Thoracic aorta (tissue), 2 donors: ENCODE measurements at regions not wholly inside any gene's neighbourhood (a gene's known extent, or its start where the extent isn't known, plus 50 kb on each side); places are given as distances from the start of the nearest gene placed in this dataset.

Source experiments
- ATAC-seq: fragments of 150-250 bp; one replicate; pipeline ENCODE4 v1.8.0; 2017; ENCODE audit warnings: low read depth; ENCODE audit not compliant: insufficient number of reproducible peaks, low FRiP score
- DNase-seq: peaks from one replicate; pipeline ENCODE4 v3.0.0-alpha.2; 2020; ENCODE audit warnings: low spot score
- H3K27ac ChIP-seq, 2 donors: fragments of 200-600 bp; sonication (generic); 1 replicate in 1 of 2; 2 replicates in 1 of 2; pipeline ENCODE4 v1.5.1; 2016; ENCODE audit warnings: mild to moderate bottlenecking in 2 of 2, moderate library complexity in 2 of 2
- H3K27me3 ChIP-seq: fragments of 200-600 bp; sonication (generic); replicated peaks from 2 replicates; pipeline ENCODE4 v1.6.0; 2016; ENCODE audit warnings: mild to moderate bottlenecking; ENCODE audit not compliant: insufficient read depth
- H3K36me3 ChIP-seq: fragments of 200-600 bp; sonication (generic); one replicate; pipeline ENCODE4 v1.5.1; 2016
- H3K4me1 ChIP-seq, 2 donors: fragments of 200-600 bp; sonication (generic); 1 replicate in 1 of 2; 2 replicates in 1 of 2; pipeline versions ENCODE4 v1.5.1 to v1.6.0; 2016; ENCODE audit warnings: low read depth in 2 of 2, mild to moderate bottlenecking in 1 of 2; ENCODE audit not compliant: control insufficient read depth in 1 of 2
- H3K4me3 ChIP-seq: fragments of 200-600 bp; sonication (generic); 2 replicates; pipeline ENCODE4 v1.5.1; 2016; ENCODE audit warnings: mild to moderate bottlenecking
- H3K9me3 ChIP-seq: fragments of 200-600 bp; sonication (generic); 2 replicates; pipeline ENCODE4 v1.5.1; 2016
- CTCF ChIP-seq: fragments of 200-600 bp; sonication (generic); IDR thresholded peaks from one replicate; pipeline ENCODE4 v1.5.1; 2019; ENCODE audit warnings: antibody characterized with exemption

DNA sequence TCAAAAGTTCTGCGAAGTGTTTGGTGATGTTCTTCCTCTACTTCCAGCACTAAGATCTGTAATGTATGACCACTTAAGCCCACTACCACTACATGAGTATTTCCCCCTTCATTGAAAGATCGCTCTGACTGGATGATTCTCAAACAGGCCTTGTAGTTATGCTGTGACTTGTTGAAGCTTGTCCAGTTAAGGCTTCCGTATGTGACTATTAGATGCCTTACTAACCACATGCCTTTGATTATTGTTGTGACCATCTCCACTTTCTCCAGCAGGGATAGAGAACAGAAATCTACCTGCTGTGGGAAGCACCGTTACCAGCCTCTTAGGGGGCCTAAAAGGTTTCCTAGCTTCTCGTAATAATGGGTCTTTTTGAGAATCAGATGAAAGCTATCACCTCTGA is 81.1 kb downstream of the NOC3L start:
- Histone ChIP-seq H3K9me3 (no peaks in the 10 kb centered on the region), H3K36me3 (peaks cover 4% of the 10 kb centered on the region), H3K4me1 (no peaks in the 10 kb centered on the region), H3K27me3 (no peaks in the 10 kb centered on the region), H3K27ac (no peak overlapping the region), H3K4me3 (no peak overlapping the region)
- ATAC-seq: no peak
- no peak for TF ChIP-seq CTCF
- DNase-seq: no peak

- ATAC-seq (no peak), DNase-seq (no peak)
- Histone ChIP-seq H3K4me3 (no peak overlapping the region), H3K4me1 (no peaks in the 10 kb centered on the region), H3K27ac (no peak overlapping the region), H3K36me3 (peaks cover 4% of the 10 kb centered on the region), H3K9me3 (no peaks in the 10 kb centered on the region), H3K27me3 (no peaks in the 10 kb centered on the region)
- TF ChIP-seq CTCF: no peak
These were observed 80.4 kb downstream of the NOC3L start for GRCh38 chr10:94282369-94282768.
